ENCODE measurements at regions not wholly inside any gene's neighbourhood (a gene's known extent, or its start where the extent isn't known, plus 50 kb on each side); places are given as distances from the start of the nearest gene placed in this dataset.

GRCh38 chr11:45473341-45473895 lies 187.3 kb upstream of the SYT13 start:
- DNase-seq (ENCODE audit: low read depth): no peak

- no peak for DNase-seq (ENCODE audit: low read depth)
Measured at GRCh38 chr11:45472716-45473317, 186.7 kb upstream of the SYT13 start.

GRCh38 chr11:45471266-45471665 lies 185.1 kb upstream of the SYT13 start:
- DNase-seq (ENCODE audit: low read depth): no peak

GRCh38 chr11:45470794-45471167 lies 184.6 kb upstream of the SYT13 start:
- no peak for DNase-seq (ENCODE audit: low read depth)

- no peak for DNase-seq (ENCODE audit: low read depth)
Measured at GRCh38 chr11:45470151-45470793, 184.1 kb upstream of the SYT13 start.

- DNase-seq (ENCODE audit: low read depth): no peak
Measured at GRCh38 chr11:45468267-45468856, 182.2 kb upstream of the SYT13 start.

GRCh38 chr11:45463541-45463940 lies 177.4 kb upstream of the SYT13 start:
- no peak for DNase-seq (ENCODE audit: low read depth)

- DNase-seq (ENCODE audit: low read depth): no peak
Measured at GRCh38 chr11:45461514-45461913, 175.4 kb upstream of the SYT13 start.

GRCh38 chr11:45459491-45459890 lies 173.3 kb upstream of the SYT13 start:
- no peak for DNase-seq (ENCODE audit: low read depth)

GRCh38 chr11:45458269-45458668 lies 172.1 kb upstream of the SYT13 start:
- DNase-seq (ENCODE audit: low read depth): no peak

- DNase-seq (ENCODE audit: low read depth): no peak
Measured at GRCh38 chr11:45457649-45458048, 171.5 kb upstream of the SYT13 start.

- no peak for DNase-seq (ENCODE audit: low read depth)
Measured at GRCh38 chr11:45456686-45457085, 170.5 kb upstream of the SYT13 start.

GRCh38 chr11:45455536-45455935 lies 169.4 kb upstream of the SYT13 start:
- no peak for DNase-seq (ENCODE audit: low read depth)

GRCh38 chr11:45454917-45455401 lies 168.8 kb upstream of the SYT13 start:
- no peak for DNase-seq (ENCODE audit: low read depth)

GRCh38 chr11:45453721-45454120 lies 167.6 kb upstream of the SYT13 start:
- no peak for DNase-seq (ENCODE audit: low read depth)

GRCh38 chr11:45451766-45452440 lies 165.8 kb upstream of the SYT13 start:
- DNase-seq (ENCODE audit: low read depth): no peak

GRCh38 chr11:45450189-45450588 lies 164.0 kb upstream of the SYT13 start:
- no peak for DNase-seq (ENCODE audit: low read depth)

GRCh38 chr11:45449036-45449601 lies 163.0 kb upstream of the SYT13 start:
- DNase-seq (ENCODE audit: low read depth): no peak

GRCh38 chr11:45448561-45448960 lies 162.4 kb upstream of the SYT13 start:
- no peak for DNase-seq (ENCODE audit: low read depth)

- no peak for DNase-seq (ENCODE audit: low read depth)
Measured at GRCh38 chr11:45446998-45447397, 160.9 kb upstream of the SYT13 start.

GRCh38 chr11:45446434-45446833 lies 160.3 kb upstream of the SYT13 start:
- DNase-seq (ENCODE audit: low read depth): no peak

- DNase-seq (ENCODE audit: low read depth): no peak
Measured at GRCh38 chr11:45444796-45445195, 158.7 kb upstream of the SYT13 start.
